IMR-90 (cell line): ENCODE measurements at regions not wholly inside any gene's neighbourhood (a gene's known extent, or its start where the extent isn't known, plus 50 kb on each side); places are given as distances from the start of the nearest gene placed in this dataset.

Experiments used
- BHLHE40 ChIP-seq: fragments of 150-350 bp; IDR thresholded peaks from 2 replicates; pipeline ENCODE4 v1.6.1; 2016; ENCODE audit warnings: mild to moderate bottlenecking, low read depth, low read length
- CHD1 ChIP-seq: IDR thresholded peaks from 2 replicates; pipeline ENCODE4 v1.6.1; 2012; ENCODE audit warnings: low read depth, low read length, improper control_type of control experiment
- CTCF ChIP-seq: conservative IDR thresholded peaks from 2 replicates; pipeline ENCODE4 v1.5.1; 2012; ENCODE audit warnings: mild to moderate bottlenecking, low read depth, low read length, improper control_type of control experiment
- MAFK ChIP-seq: IDR thresholded peaks from 2 replicates; pipeline ENCODE4 v1.6.1; 2012; ENCODE audit warnings: low read depth, low read length, improper control_type of control experiment
- POLR2A ChIP-seq: IDR thresholded peaks from 2 replicates; pipeline ENCODE4 v1.6.1; 2012; ENCODE audit warnings: mild to moderate bottlenecking, low read depth, low read length
- RCOR1 ChIP-seq: IDR thresholded peaks from 2 replicates; pipeline ENCODE4 v1.6.1; 2012; ENCODE audit warnings: mild to moderate bottlenecking, low read length, improper control_type of control experiment; ENCODE audit not compliant: insufficient replicate concordance
- RFX5 ChIP-seq: IDR thresholded peaks from 2 replicates; pipeline ENCODE4 v1.8.0; 2012; ENCODE audit warnings: low read depth, mild to moderate bottlenecking, low read length, moderate library complexity
- SMC3 ChIP-seq: fragments of 150-350 bp; IDR thresholded peaks from 2 replicates; pipeline ENCODE4 v1.6.1; 2016; ENCODE audit warnings: low read depth, mild to moderate bottlenecking, antibody characterized with exemption, low read length, moderate library complexity
- USF2 ChIP-seq: fragments of 150-350 bp; IDR thresholded peaks from 2 replicates; pipeline ENCODE4 v1.6.1; 2017; ENCODE audit warnings: mild to moderate bottlenecking, antibody characterized with exemption, low read length, low read depth
- TF ChIP-seq, protein P1 (sequence below): fragments of 150-350 bp; IDR thresholded peaks from 2 replicates; pipeline ENCODE4 v1.6.1; 2016; ENCODE audit warnings: low read depth, mild to moderate bottlenecking, low read length, moderate library complexity, borderline replicate concordance

DNA sequence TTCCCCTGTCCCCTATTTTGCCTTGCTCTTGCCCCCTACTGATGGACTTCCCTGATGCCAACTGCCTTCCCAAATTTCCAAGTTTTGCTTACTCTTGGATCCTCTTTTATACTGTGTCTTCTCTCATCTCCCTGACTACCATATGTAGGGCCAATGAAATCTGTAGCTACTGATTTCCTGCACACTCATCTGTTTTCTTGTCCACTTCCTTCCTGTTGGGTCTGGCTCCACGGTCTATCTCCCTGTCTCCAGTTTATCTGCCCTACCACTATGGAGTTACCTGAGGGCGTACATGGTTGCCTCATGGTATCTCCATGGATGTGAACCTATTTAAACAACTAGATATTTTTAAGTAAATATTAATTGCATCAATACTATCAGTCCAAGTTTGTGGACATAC is 140.3 kb upstream of the MCHR2 start:
- no peak for TF ChIP-seq CTCF
- TF ChIP-seq CHD1: no peak
- TF ChIP-seq POLR2A: no peak
- TF ChIP-seq RFX5: no peak
- TF ChIP-seq, protein P1, sequence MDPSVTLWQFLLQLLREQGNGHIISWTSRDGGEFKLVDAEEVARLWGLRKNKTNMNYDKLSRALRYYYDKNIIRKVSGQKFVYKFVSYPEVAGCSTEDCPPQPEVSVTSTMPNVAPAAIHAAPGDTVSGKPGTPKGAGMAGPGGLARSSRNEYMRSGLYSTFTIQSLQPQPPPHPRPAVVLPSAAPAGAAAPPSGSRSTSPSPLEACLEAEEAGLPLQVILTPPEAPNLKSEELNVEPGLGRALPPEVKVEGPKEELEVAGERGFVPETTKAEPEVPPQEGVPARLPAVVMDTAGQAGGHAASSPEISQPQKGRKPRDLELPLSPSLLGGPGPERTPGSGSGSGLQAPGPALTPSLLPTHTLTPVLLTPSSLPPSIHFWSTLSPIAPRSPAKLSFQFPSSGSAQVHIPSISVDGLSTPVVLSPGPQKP: no peak
- TF ChIP-seq SMC3: no peak
- TF ChIP-seq USF2: no peak
- TF ChIP-seq MAFK: no peak
- TF ChIP-seq RCOR1: no peak
- no peak for TF ChIP-seq BHLHE40
